Ishikawa (cell line): ENCODE measurements at regions not wholly inside any gene's neighbourhood (a gene's known extent, or its start where the extent isn't known, plus 50 kb on each side); places are given as distances from the start of the nearest gene placed in this dataset.

ENCODE experiments used
- EP300 ChIP-seq: IDR thresholded peaks from 2 replicates; pipeline ENCODE4 v1.6.1; 2012; ENCODE audit warnings: borderline replicate concordance
- FOXM1 ChIP-seq: IDR thresholded peaks from 2 replicates; pipeline ENCODE4 v1.6.1; 2012; ENCODE audit warnings: low read depth, borderline replicate concordance
- RAD21 ChIP-seq: IDR thresholded peaks from 2 replicates; pipeline ENCODE4 v1.6.1; 2012; ENCODE audit warnings: low read depth
- REST ChIP-seq: IDR thresholded peaks from 2 replicates; pipeline ENCODE4 v1.6.1; 2012; ENCODE audit warnings: low read depth, mild to moderate bottlenecking
- TAF1 ChIP-seq: IDR thresholded peaks from 2 replicates; pipeline ENCODE4 v1.6.1; 2012; ENCODE audit warnings: low read depth, mild to moderate bottlenecking
- TEAD4 ChIP-seq: IDR thresholded peaks from 2 replicates; pipeline ENCODE4 v1.6.1; 2012
- USF1 ChIP-seq: IDR thresholded peaks from 2 replicates; pipeline ENCODE4 v1.6.1; 2012
- YY1 ChIP-seq: IDR thresholded peaks from 2 replicates; pipeline ENCODE4 v1.6.1; 2012; ENCODE audit warnings: low read depth
- ZBTB7A ChIP-seq: IDR thresholded peaks from 2 replicates; pipeline ENCODE4 v1.6.1; 2012; ENCODE audit warnings: low read depth

GRCh38 chr5:175238326-175238725 lies 205.7 kb downstream of the DRD1 start:
- TF ChIP-seq YY1 (no peak), RAD21 (no peak), TAF1 (no peak), REST (no peak), USF1 (no peak), EP300 (no peak), TEAD4 (no peak), ZBTB7A (no peak), FOXM1 (no peak)
